ENCODE measurements at regions not wholly inside any gene's neighbourhood (a gene's known extent, or its start where the extent isn't known, plus 50 kb on each side); places are given as distances from the start of the nearest gene placed in this dataset.

GRCh38 chr2:80703532-80703931 lies 399.0 kb upstream of the LRRTM1 start:
- no peaks in the 10 kb centered on the region; the same call in 1 of the 2 replicates for H3K9me3 ChIP-seq (ENCODE audit: control insufficient read depth, insufficient read depth, low read length)
- TF ChIP-seq CTCF (IDR thresholded peaks at IDR 0.05; ENCODE audit: low read depth, low read length, poor library complexity, severe bottlenecking) (no peak), EZH2phosphoT487 (IDR thresholded peaks at IDR 0.05; ENCODE audit: borderline replicate concordance, low read length) (no peak)
- H4K20me1 ChIP-seq (ENCODE audit: control insufficient read depth, insufficient read depth, low read depth, low read length), result no peaks in the 10 kb centered on the region
- no peaks in the 10 kb centered on the region for H3K9me2 ChIP-seq (replicated peaks; ENCODE audit: control insufficient read depth, low read length)
- no peak overlapping the region for H3K4me3 ChIP-seq (ENCODE audit: low read length)
- H3K4me2 ChIP-seq (ENCODE audit: low read length), result no peak overlapping the region
- no peaks in the 10 kb centered on the region for H3K27me3 ChIP-seq (ENCODE audit: control insufficient read depth, low read length)
- H3K27ac ChIP-seq (ENCODE audit: low read depth, low read length), result no peak overlapping the region
- H3K79me2 ChIP-seq (ENCODE audit: control insufficient read depth, low read length), result no peaks in the 10 kb centered on the region
- no peaks in the 10 kb centered on the region for H3F3A ChIP-seq (ENCODE audit: control insufficient read depth, insufficient read depth)
- H3K36me3 ChIP-seq (ENCODE audit: control insufficient read depth, low read length), result no peaks in the 10 kb centered on the region
- no peaks in the 10 kb centered on the region for H3K4me1 ChIP-seq (ENCODE audit: control insufficient read depth, low read length)

GRCh38 chr2:80700961-80701360 lies 396.4 kb upstream of the LRRTM1 start:
- Histone ChIP-seq H3K4me1 (ENCODE audit: control insufficient read depth, low read length) (no peaks in the 10 kb centered on the region), H3F3A (ENCODE audit: control insufficient read depth, insufficient read depth) (no peaks in the 10 kb centered on the region), H3K9me3 (ENCODE audit: control insufficient read depth, insufficient read depth, low read length) (no peaks in the 10 kb centered on the region; the same call in 1 of the 2 replicates), H4K20me1 (ENCODE audit: control insufficient read depth, insufficient read depth, low read depth, low read length) (no peaks in the 10 kb centered on the region), H3K4me3 (ENCODE audit: low read length) (no peak overlapping the region), H3K27ac (ENCODE audit: low read depth, low read length) (no peak overlapping the region), H3K79me2 (ENCODE audit: control insufficient read depth, low read length) (no peaks in the 10 kb centered on the region), H3K36me3 (ENCODE audit: control insufficient read depth, low read length) (no peaks in the 10 kb centered on the region), H3K27me3 (ENCODE audit: control insufficient read depth, low read length) (no peaks in the 10 kb centered on the region), H3K9me2 (replicated peaks; ENCODE audit: control insufficient read depth, low read length) (no peaks in the 10 kb centered on the region), H3K4me2 (ENCODE audit: low read length) (no peak overlapping the region)
- TF ChIP-seq CTCF (IDR thresholded peaks at IDR 0.05; ENCODE audit: low read depth, low read length, poor library complexity, severe bottlenecking) (no peak), EZH2phosphoT487 (IDR thresholded peaks at IDR 0.05; ENCODE audit: borderline replicate concordance, low read length) (no peak)

Measured in DOHH2 (cell line).